ENCODE measurements at regions not wholly inside any gene's neighbourhood (a gene's known extent, or its start where the extent isn't known, plus 50 kb on each side); places are given as distances from the start of the nearest gene placed in this dataset.

DNA sequence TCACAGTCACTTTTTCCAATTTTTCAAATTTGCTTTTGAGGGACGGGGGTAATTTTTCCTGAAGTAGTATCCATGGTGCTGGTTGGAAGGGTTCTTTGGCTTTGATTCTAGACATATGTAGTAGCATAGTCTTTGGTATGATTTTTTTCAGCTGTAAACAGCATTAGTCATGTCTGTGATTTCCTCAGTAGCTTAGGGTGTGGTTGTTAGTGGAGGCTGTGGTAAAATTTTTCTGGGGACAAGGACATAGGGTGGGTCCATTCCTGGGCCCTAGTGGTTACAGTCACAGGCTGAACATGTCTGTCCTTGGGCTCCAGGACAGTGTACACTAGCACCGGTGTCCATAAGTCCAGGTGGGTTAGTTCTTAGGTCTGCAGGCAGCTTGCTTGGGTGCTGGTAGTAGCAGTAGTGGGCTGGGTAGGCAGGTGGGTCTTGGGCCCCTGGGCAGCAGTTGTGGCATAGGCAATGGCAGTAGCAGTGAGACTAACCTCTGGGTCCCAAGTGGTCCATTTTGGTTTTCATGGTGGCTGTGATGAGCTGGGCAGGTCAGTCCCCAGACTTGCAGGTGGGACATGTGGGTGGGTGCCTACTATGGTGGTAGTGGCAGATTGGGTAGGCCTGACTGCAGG, 100.0 kb upstream of the CXCL14 start:
- no peak for TF ChIP-seq EZH2 (IDR thresholded peaks at IDR 0.05)
- TF ChIP-seq POLR2AphosphoS5 (IDR thresholded peaks at IDR 0.05; ENCODE audit: borderline replicate concordance, low read depth, low read length), result no peak
